ENCODE measurements at regions not wholly inside any gene's neighbourhood (a gene's known extent, or its start where the extent isn't known, plus 50 kb on each side); places are given as distances from the start of the nearest gene placed in this dataset.

DNA sequence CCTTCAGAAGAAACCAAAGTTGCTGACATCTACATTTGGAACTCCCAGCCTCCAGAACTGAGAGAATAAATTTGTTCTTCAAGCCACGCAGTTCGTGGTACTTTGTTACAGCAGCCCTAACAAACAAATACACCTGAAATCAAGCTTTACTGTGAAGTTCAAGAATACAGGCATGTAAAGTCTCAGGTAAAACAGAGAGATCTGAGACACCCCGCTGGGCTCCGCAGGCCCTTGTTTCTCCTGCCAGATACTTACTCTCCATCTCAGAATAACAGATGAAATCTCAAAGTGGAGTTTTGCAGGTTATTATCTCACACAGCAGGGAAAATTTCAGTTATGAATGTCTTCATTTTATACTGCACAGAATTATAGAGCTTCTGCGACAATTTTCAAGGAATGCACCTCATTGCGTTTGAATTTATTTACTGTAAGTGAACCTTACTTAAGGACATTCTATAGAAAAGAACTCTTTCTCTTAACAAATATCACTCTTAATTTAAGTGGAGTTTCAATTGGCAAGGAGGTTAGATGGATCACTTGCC, 492.4 kb upstream of the LRATD1 start:
- WGBS (ENCODE audit: insufficient coverage, low coverage, missing lambda C conversion rate), result 0% methylated on average over 6 of the region's 6 CpGs
- Histone ChIP-seq H3K79me2 (ENCODE audit: control insufficient read depth, insufficient read depth, low read length) (no peaks in the 10 kb centered on the region), H3K4me1 (replicated peaks in 1 of 2; ENCODE audit: control insufficient read depth in 2 of 2, insufficient read depth in 2 of 2, low read length in 2 of 2) (no peaks in the 10 kb centered on the region), H3K4me3 (no peak overlapping the region), H3K9ac (ENCODE audit: insufficient read depth in 1 of 2, low read depth in 2 of 2, low read length in 2 of 2) (no peak overlapping the region), H3K27ac (ENCODE audit: extremely low read depth, low read depth, low read length) (no peak overlapping the region), H4K20me1 (replicated peaks; ENCODE audit: control insufficient read depth, insufficient read depth, low read length) (no peaks in the 10 kb centered on the region), H3K9me1 (ENCODE audit: control insufficient read depth, insufficient read depth, low read length) (no peaks in the 10 kb centered on the region), H2AFZ (ENCODE audit: low read depth, low read length) (no peak overlapping the region), H3K36me3 (ENCODE audit: control insufficient read depth, insufficient read depth, low read length) (no peaks in the 10 kb centered on the region), H3K27me3 (ENCODE audit: control insufficient read depth in 2 of 2, insufficient read depth in 2 of 2, low read length in 2 of 2) (no peaks in the 10 kb centered on the region), H3K9me3 (replicated peaks; ENCODE audit: control insufficient read depth, insufficient read depth, low read depth, low read length) (no peaks in the 10 kb centered on the region), H3K4me2 (ENCODE audit: insufficient read depth, low read length) (no peak overlapping the region)
- BruUV-seq (replicated peaks), result no TSS peak
- ATAC-seq (no peak), DNase-seq (ENCODE audit: extremely low read depth in 1 of 4, low spot score in 3 of 4) (no peak), FAIRE-seq (no peak)
- ChIA-PET CTCF (ENCODE audit: low intra/inter-chr PET ratio) (no interaction called here), POLR2A (no interaction called here)
- intact Hi-C loops (cut with micrococcal nuclease) (no loop called here), in situ Hi-C loops (cut with MboI) (no loop called here)
- no peak for TF ChIP-seq NR4A1 (CRISPR knock-in tag; IDR thresholded peaks at IDR 0.05)
- TF ChIP-seq NR4A1 (tag; IDR thresholded peaks at IDR 0.05), result no peak
- no peak for TF ChIP-seq ZFPM2 (CRISPR knock-in tag; IDR thresholded peaks at IDR 0.05)
- no peak for TF ChIP-seq PYGO2 (tag; IDR thresholded peaks at IDR 0.05)
- TF ChIP-seq STAT5A (IDR thresholded peaks at IDR 0.05; ENCODE audit: borderline replicate concordance, low read length), result no peak
- TF ChIP-seq, protein P1, sequence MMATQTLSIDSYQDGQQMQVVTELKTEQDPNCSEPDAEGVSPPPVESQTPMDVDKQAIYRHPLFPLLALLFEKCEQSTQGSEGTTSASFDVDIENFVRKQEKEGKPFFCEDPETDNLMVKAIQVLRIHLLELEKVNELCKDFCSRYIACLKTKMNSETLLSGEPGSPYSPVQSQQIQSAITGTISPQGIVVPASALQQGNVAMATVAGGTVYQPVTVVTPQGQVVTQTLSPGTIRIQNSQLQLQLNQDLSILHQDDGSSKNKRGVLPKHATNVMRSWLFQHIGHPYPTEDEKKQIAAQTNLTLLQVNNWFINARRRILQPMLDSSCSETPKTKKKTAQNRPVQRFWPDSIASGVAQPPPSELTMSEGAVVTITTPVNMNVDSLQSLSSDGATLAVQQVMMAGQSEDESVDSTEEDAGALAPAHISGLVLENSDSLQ (IDR thresholded peaks at IDR 0.05), result no peak
- TF ChIP-seq ZNF445 (CRISPR knock-in tag; IDR thresholded peaks at IDR 0.05; ENCODE audit: low read depth), result no peak
- TF ChIP-seq CHCHD3 (CRISPR knock-in tag; IDR thresholded peaks at IDR 0.05), result no peak
- TF ChIP-seq MAFK (IDR thresholded peaks at IDR 0.05; ENCODE audit: low read length), result no peak
- no peak for TF ChIP-seq ARID2 (IDR thresholded peaks at IDR 0.05)
- no peak for TF ChIP-seq DMBX1 (CRISPR knock-in tag; IDR thresholded peaks at IDR 0.05; ENCODE audit: borderline replicate concordance)
- TF ChIP-seq, protein P2, sequence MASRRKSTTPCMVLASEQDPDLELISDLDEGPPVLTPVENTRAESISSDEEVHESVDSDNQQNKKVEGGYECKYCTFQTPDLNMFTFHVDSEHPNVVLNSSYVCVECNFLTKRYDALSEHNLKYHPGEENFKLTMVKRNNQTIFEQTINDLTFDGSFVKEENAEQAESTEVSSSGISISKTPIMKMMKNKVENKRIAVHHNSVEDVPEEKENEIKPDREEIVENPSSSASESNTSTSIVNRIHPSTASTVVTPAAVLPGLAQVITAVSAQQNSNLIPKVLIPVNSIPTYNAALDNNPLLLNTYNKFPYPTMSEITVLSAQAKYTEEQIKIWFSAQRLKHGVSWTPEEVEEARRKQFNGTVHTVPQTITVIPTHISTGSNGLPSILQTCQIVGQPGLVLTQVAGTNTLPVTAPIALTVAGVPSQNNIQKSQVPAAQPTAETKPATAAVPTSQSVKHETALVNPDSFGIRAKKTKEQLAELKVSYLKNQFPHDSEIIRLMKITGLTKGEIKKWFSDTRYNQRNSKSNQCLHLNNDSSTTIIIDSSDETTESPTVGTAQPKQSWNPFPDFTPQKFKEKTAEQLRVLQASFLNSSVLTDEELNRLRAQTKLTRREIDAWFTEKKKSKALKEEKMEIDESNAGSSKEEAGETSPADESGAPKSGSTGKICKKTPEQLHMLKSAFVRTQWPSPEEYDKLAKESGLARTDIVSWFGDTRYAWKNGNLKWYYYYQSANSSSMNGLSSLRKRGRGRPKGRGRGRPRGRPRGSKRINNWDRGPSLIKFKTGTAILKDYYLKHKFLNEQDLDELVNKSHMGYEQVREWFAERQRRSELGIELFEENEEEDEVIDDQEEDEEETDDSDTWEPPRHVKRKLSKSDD (conservative IDR thresholded peaks at IDR 0.05; ENCODE audit: low read length), result no peak
- TF ChIP-seq, protein P3, sequence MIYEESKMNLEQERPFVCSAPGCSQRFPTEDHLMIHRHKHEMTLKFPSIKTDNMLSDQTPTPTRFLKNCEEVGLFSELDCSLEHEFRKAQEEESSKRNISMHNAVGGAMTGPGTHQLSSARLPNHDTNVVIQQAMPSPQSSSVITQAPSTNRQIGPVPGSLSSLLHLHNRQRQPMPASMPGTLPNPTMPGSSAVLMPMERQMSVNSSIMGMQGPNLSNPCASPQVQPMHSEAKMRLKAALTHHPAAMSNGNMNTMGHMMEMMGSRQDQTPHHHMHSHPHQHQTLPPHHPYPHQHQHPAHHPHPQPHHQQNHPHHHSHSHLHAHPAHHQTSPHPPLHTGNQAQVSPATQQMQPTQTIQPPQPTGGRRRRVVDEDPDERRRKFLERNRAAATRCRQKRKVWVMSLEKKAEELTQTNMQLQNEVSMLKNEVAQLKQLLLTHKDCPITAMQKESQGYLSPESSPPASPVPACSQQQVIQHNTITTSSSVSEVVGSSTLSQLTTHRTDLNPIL (CRISPR knock-in tag; IDR thresholded peaks at IDR 0.05), result no peak
- TF ChIP-seq ELF2 (CRISPR knock-in tag; IDR thresholded peaks at IDR 0.05), result no peak
- no peak for TF ChIP-seq CBX2 (IDR thresholded peaks at IDR 0.05; ENCODE audit: insufficient read depth, low read length, poor library complexity, severe bottlenecking)
- TF ChIP-seq ZNF830 (CRISPR knock-in tag; IDR thresholded peaks at IDR 0.05), result no peak
- TF ChIP-seq POLR2B (IDR thresholded peaks at IDR 0.05; ENCODE audit: low read depth, partially characterized antibody), result no peak
- TF ChIP-seq MYBL2 (IDR thresholded peaks at IDR 0.05; ENCODE audit: low read depth), result no peak
- TF ChIP-seq MYBL2 (CRISPR knock-in tag; IDR thresholded peaks at IDR 0.05; ENCODE audit: borderline replicate concordance), result no peak
